Adrenal gland (tissue), 9 donors: ENCODE measurements at regions not wholly inside any gene's neighbourhood (a gene's known extent, or its start where the extent isn't known, plus 50 kb on each side); places are given as distances from the start of the nearest gene placed in this dataset.

Experiments
- DNase-seq, 7 donors: peaks; one replicate each; pipeline ENCODE4 v3.0.0-alpha.2; 2019 to 2020
- H3K27ac ChIP-seq, 5 donors: fragments of 200-600 bp; sonication (generic) in 4 of 5; 1 replicate in 3 of 5; 2 replicates in 2 of 5; pipeline versions ENCODE4 v1.5.1 to v1.8.0; 2016 to 2020; ENCODE audit warnings: mild to moderate bottlenecking in 1 of 5
- H3K27me3 ChIP-seq: fragments of 200-600 bp; 2 replicates; pipeline ENCODE4 v1.8.0; 2021
- H3K36me3 ChIP-seq, 2 donors: fragments of 200-600 bp; replicated peaks in 1 of 2; 1 replicate in 1 of 2; 2 replicates in 1 of 2; pipeline versions ENCODE4 v1.5.1 to v1.8.0; 2018 to 2022
- H3K4me1 ChIP-seq, 2 donors: fragments of 200-600 bp; replicated peaks in 1 of 2; 1 replicate in 1 of 2; 2 replicates in 1 of 2; pipeline versions ENCODE4 v1.5.1 to v1.8.0; 2018 to 2021
- H3K4me3 ChIP-seq, 4 donors: fragments of 200-600 bp; sonication (generic) in 3 of 4; one replicate each; pipeline ENCODE4 v1.5.1; 2016 to 2018
- H3K9me3 ChIP-seq, 3 donors: fragments of 200-600 bp; sonication (generic) in 1 of 3; replicated peaks in 1 of 3; 1 replicate in 2 of 3; 2 replicates in 1 of 3; pipeline versions ENCODE4 v1.5.1 to v1.8.0; 2016 to 2021
- CTCF ChIP-seq, 6 experiments: fragments of 450-650 bp in 4 of 6; fragments of 200-600 bp in 2 of 6; sonication (generic) in 1 of 6; IDR thresholded peaks; 1 replicate in 5 of 6; 2 replicates in 1 of 6; pipeline versions ENCODE4 v1.5.1 to v1.8.0; 2016 to 2021; ENCODE audit warnings: antibody characterized with exemption in 6 of 6, mild to moderate bottlenecking in 2 of 6, moderate library complexity in 1 of 6
- POLR2A ChIP-seq, 2 donors: fragments of 450-650 bp; IDR thresholded peaks; one replicate each; pipeline ENCODE4 v1.6.1; 2017; ENCODE audit warnings: antibody characterized with exemption in 2 of 2, mild to moderate bottlenecking in 2 of 2, moderate library complexity in 1 of 2
- WGBS, 4 donors: extraction: QIAGEN DNeasy Blood & Tissue Kit in 2 of 4; methylation state at CpG; one replicate each; pipeline versions ENCODE4 v1.1.5 to v1.1.7; 2013 to 2017; 5-methylcytosine and 5-hydroxymethylcytosine counted together
- intact Hi-C, 2 donors: fragments of 100-400 bp; cut with DNase I; formaldehyde crosslinking; loops; one replicate each; pipeline versions ENCODE4 v1.14.1 to v1.15.0; 2022 to 2023
- donor health status: healthy with polysubstance abuse.
- donor health status: Bipolar disorder and iron deficiency.
- donor health status: DM: yes; HTN: yes; CAD: no.
- donor health status: DM: no; HTN: no; CAD: no.
- donor health status: DM: no; HTN: no; CAD: no.

DNA sequence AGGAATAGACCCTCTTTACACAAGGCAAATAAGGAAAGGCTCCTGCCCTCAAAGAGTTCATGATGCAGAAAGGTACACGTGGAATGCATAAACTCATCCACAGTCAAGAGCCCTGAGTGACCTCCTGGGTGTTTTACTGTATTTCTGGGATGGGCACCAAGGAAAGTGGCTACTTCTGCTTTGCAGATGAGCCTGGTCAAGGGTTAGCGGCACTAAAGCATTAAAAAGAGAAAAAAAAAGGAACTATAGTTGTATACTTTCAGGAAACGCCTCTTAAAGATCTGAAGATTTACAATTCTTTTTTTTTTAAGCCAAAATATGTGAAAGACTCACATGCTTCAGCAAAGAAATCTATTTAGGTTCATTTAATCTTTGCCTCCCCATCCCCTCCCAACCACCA, 366.2 kb upstream of the PDE4D start:
- Histone ChIP-seq H3K4me1 (no peaks in the 10 kb centered on the region), H3K27ac (no peak overlapping the region), H3K4me3 (no peak overlapping the region), H3K9me3 (no peaks in the 10 kb centered on the region), H3K36me3 (no peaks in the 10 kb centered on the region), H3K27me3 (no peaks in the 10 kb centered on the region)
- no peak for DNase-seq
- WGBS, 4 donors, result 49 to 62% (median 53%) methylated on average over 3 of the region's 3 CpGs
- intact Hi-C loops, result no loop called here
- TF ChIP-seq CTCF (IDR thresholded peaks at IDR 0.05), result no peak
- TF ChIP-seq POLR2A (IDR thresholded peaks at IDR 0.05), result no peak

DNA sequence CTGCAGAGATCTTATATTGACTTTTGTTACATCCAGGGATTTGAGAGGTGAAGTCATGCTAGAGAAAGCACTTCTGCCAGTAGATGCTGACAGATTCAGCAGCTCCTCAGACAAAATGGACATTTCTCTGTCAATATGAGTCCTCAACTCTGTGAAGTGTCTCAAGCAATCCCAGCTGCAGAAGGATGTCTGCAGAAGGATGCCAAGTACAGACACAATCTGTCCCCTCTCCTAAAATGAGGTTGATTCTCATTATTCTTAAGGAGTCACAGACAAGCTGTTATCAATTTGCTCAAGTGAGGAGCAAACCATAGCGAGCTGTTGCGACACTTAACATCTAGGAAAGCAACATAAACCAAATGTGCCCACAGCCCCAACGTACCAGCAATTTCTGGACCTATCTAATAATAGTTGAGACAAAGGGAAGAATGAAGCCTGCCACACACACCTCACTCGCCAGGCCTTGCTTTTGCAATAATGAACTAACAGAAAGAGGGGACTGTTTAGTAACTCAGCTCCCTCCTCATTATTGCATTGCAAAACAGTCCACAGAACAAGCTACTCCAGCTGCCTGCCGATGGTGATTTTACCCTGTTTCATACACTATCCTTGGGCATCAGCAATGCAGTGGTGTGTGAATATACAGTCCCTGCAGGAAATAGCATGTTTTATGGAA, 364.2 kb upstream of the PDE4D start:
- no peaks in the 10 kb centered on the region for H3K9me3 ChIP-seq
- TF ChIP-seq POLR2A (IDR thresholded peaks at IDR 0.05) (no peak), CTCF (IDR thresholded peaks at IDR 0.05) (no peak)
- H3K4me3 ChIP-seq, result no peak overlapping the region
- no peak overlapping the region for H3K27ac ChIP-seq
- H3K27me3 ChIP-seq, result no peaks in the 10 kb centered on the region
- no peaks in the 10 kb centered on the region for H3K4me1 ChIP-seq
- H3K36me3 ChIP-seq, result no peaks in the 10 kb centered on the region
- intact Hi-C loops, result no loop called here
- WGBS, 4 donors, result 48 to 66% (median 52%) methylated on average over 5 of the region's 5 CpGs
- no peak for DNase-seq

GRCh38 chr5:60256546-60256945, 363.0 kb upstream of the PDE4D start:
- H3K4me3 ChIP-seq, result no peak overlapping the region
- no peaks in the 10 kb centered on the region for H3K36me3 ChIP-seq
- H3K27ac ChIP-seq, result no peak overlapping the region
- TF ChIP-seq CTCF (IDR thresholded peaks at IDR 0.05), result no peak
- no peak for TF ChIP-seq POLR2A (IDR thresholded peaks at IDR 0.05)
- no peaks in the 10 kb centered on the region for H3K27me3 ChIP-seq
- intact Hi-C loops, result no loop called here
- WGBS, 4 donors, result 74 to 84% (median 79%) methylated on average over 2 of the region's 2 CpGs
- DNase-seq, result no peak
- no peaks in the 10 kb centered on the region for H3K9me3 ChIP-seq
- no peaks in the 10 kb centered on the region for H3K4me1 ChIP-seq

DNA sequence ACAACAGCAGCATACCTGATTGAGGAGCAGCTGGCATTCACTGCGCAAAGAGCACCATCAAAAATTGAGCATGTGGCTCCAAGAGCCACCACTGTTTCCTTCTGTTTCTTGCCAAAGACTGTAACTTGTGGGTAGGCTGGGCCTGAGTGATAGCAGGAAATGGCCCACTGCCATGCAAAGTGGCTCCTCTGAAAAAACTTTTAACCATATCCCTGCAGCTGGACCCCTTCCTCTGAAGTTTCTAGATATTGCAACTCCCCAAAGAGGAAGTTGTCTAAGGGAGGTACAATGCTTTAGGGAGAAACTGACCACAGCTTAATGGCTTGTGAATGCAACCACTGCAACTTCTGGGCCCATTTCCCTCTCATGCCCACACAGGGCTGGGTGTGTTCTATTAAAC, 355.4 kb upstream of the PDE4D start:
- intact Hi-C loops, result no loop called here
- Histone ChIP-seq H3K36me3 (no peaks in the 10 kb centered on the region), H3K27me3 (no peaks in the 10 kb centered on the region), H3K4me3 (no peak overlapping the region), H3K4me1 (no peaks in the 10 kb centered on the region), H3K9me3 (no peaks in the 10 kb centered on the region), H3K27ac (no peak overlapping the region)
- no peak for TF ChIP-seq CTCF (IDR thresholded peaks at IDR 0.05)
- TF ChIP-seq POLR2A (IDR thresholded peaks at IDR 0.05), result no peak
- WGBS, 4 donors, result 65 to 81% (median 78%) methylated on average over 1 of the region's 1 CpG
- DNase-seq, result peak; percentile 12 to 53 (median 21)
